ENCODE measurements at regions not wholly inside any gene's neighbourhood (a gene's known extent, or its start where the extent isn't known, plus 50 kb on each side); places are given as distances from the start of the nearest gene placed in this dataset.

DNA sequence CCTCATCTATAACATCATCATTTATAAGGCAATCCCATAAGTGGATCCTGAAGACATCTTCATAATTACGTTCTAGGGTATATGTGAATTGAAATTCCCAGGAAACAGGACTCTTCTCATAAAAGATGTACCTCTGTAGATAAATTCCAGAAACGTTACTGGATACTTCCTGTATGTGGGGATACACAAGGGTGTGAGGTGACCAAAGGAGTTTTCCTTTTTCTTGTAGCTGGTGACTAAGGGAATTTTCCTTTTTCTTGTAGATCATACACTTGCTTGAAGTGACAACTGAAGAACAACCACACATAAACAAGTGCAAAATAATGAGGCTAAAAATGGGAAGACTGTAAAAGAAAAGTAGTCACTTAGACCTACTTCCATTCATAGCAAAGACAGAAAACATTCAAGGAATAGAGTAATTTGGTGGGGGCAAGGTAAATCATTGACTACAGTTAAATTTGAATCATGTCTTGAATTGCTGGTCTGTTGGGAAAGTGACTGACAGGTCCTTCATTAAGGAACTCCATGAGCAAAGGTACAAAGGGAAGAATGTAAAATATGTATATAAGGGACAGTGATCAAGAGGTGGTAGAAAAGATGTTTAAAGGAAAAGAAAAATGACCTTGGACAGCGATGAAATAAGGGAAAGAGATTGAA is 53.2 kb upstream of the UBE2E3 start:
- no peak for DNase-seq (ENCODE audit: low read depth in 1 of 2, low spot score in 1 of 2)
- Histone ChIP-seq H3K4me3 (replicated peaks; ENCODE audit: insufficient read depth, low read length) (no peak overlapping the region), H3K27ac (replicated peaks) (no peak overlapping the region), H3K27me3 (ENCODE audit: insufficient read depth, poor library complexity, severe bottlenecking) (no peaks in the 10 kb centered on the region)
- TF ChIP-seq CTCF (IDR thresholded peaks at IDR 0.05; ENCODE audit: insufficient read depth, low read length) (no peak), SPI1 (IDR thresholded peaks at IDR 0.05; ENCODE audit: borderline replicate concordance, low read depth) (no peak), GABPA (IDR thresholded peaks at IDR 0.05; ENCODE audit: low read depth) (no peak), POLR2AphosphoS5 (IDR thresholded peaks at IDR 0.05; ENCODE audit: low read depth) (no peak)
- TF ChIP-seq, protein P1, sequence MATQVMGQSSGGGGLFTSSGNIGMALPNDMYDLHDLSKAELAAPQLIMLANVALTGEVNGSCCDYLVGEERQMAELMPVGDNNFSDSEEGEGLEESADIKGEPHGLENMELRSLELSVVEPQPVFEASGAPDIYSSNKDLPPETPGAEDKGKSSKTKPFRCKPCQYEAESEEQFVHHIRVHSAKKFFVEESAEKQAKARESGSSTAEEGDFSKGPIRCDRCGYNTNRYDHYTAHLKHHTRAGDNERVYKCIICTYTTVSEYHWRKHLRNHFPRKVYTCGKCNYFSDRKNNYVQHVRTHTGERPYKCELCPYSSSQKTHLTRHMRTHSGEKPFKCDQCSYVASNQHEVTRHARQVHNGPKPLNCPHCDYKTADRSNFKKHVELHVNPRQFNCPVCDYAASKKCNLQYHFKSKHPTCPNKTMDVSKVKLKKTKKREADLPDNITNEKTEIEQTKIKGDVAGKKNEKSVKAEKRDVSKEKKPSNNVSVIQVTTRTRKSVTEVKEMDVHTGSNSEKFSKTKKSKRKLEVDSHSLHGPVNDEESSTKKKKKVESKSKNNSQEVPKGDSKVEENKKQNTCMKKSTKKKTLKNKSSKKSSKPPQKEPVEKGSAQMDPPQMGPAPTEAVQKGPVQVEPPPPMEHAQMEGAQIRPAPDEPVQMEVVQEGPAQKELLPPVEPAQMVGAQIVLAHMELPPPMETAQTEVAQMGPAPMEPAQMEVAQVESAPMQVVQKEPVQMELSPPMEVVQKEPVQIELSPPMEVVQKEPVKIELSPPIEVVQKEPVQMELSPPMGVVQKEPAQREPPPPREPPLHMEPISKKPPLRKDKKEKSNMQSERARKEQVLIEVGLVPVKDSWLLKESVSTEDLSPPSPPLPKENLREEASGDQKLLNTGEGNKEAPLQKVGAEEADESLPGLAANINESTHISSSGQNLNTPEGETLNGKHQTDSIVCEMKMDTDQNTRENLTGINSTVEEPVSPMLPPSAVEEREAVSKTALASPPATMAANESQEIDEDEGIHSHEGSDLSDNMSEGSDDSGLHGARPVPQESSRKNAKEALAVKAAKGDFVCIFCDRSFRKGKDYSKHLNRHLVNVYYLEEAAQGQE (IDR thresholded peaks at IDR 0.05; ENCODE audit: insufficient replicate concordance, low read depth) = no peak

- DNase-seq (ENCODE audit: low read depth in 1 of 2, low spot score in 1 of 2) = no peak
These were observed 54.7 kb upstream of the UBE2E3 start for GRCh38 chr2:180925700-180926099.

GRCh38 chr2:180924063-180924462 is 56.3 kb upstream of the UBE2E3 start:
- H3K4me3 ChIP-seq (replicated peaks; ENCODE audit: insufficient read depth, low read length) = no peak overlapping the region
- TF ChIP-seq GABPA (IDR thresholded peaks at IDR 0.05; ENCODE audit: low read depth) (no peak), POLR2AphosphoS5 (IDR thresholded peaks at IDR 0.05; ENCODE audit: low read depth) (no peak), CTCF (IDR thresholded peaks at IDR 0.05; ENCODE audit: insufficient read depth, low read length) (no peak), SPI1 (IDR thresholded peaks at IDR 0.05; ENCODE audit: borderline replicate concordance, low read depth) (no peak)
- TF ChIP-seq, protein P1 (IDR thresholded peaks at IDR 0.05; ENCODE audit: insufficient replicate concordance, low read depth) = no peak
- DNase-seq (ENCODE audit: low read depth in 1 of 2, low spot score in 1 of 2) = no peak
- H3K27ac ChIP-seq (replicated peaks) = no peak overlapping the region
- H3K27me3 ChIP-seq (ENCODE audit: insufficient read depth, poor library complexity, severe bottlenecking) = no peaks in the 10 kb centered on the region

More at GRCh38 chr2:180925700-180926099, 54.7 kb upstream of the UBE2E3 start:
- no peak for TF ChIP-seq GABPA (IDR thresholded peaks at IDR 0.05; ENCODE audit: low read depth)
- TF ChIP-seq, protein P1 (IDR thresholded peaks at IDR 0.05; ENCODE audit: insufficient replicate concordance, low read depth) = no peak
- TF ChIP-seq SPI1 (IDR thresholded peaks at IDR 0.05; ENCODE audit: borderline replicate concordance, low read depth) = no peak
- no peak for TF ChIP-seq POLR2AphosphoS5 (IDR thresholded peaks at IDR 0.05; ENCODE audit: low read depth)
- no peak for TF ChIP-seq CTCF (IDR thresholded peaks at IDR 0.05; ENCODE audit: insufficient read depth, low read length)
- Histone ChIP-seq H3K4me3 (replicated peaks; ENCODE audit: insufficient read depth, low read length) (no peak overlapping the region), H3K27ac (replicated peaks) (no peak overlapping the region), H3K27me3 (ENCODE audit: insufficient read depth, poor library complexity, severe bottlenecking) (no peaks in the 10 kb centered on the region)
